IMR-90 (cell line): ENCODE measurements at regions not wholly inside any gene's neighbourhood (a gene's known extent, or its start where the extent isn't known, plus 50 kb on each side); places are given as distances from the start of the nearest gene placed in this dataset.

Experiments used
- ATAC-seq: fragments of 200-7000 bp; cut with Tn5 transposase; 2 replicates; pipeline ENCODE4 v1.9.1; 2020; ENCODE audit warnings: low read depth, mild to moderate bottlenecking, moderate library complexity
- BruUV-seq: library from RNA; stranded (reverse); fragments of 400-500 nt; replicated peaks from 2 replicates; lab custom pipeline; 2021; lab: Mats Ljungman, UMichigan
- CTCF ChIA-PET: fragments of 300-600 bp; formaldehyde crosslinking; extraction: SDS; loops from one replicate; lab custom pipeline; 2021; ENCODE audit warnings: antibody characterized with exemption; lab: Yijun Ruan, JAX
- POLR2A ChIA-PET: fragments of 300-600 bp; sonication (Branson Sonifier 250); formaldehyde crosslinking; loops from one replicate; lab custom pipeline; 2022; ENCODE audit warnings: antibody characterized with exemption; ENCODE audit not compliant: unreplicated experiment; lab: Charles Lee
- DNase-seq: peaks from one replicate; pipeline ENCODE4 v3.0.0; 2013
- H2AFZ ChIP-seq: replicated peaks from 2 replicates; pipeline ENCODE3; 2013; ENCODE audit warnings: low read length, mild to moderate bottlenecking; ENCODE audit not compliant: poor library complexity
- H2AK5ac ChIP-seq: 2 replicates; pipeline ENCODE4 v1.6.1; 2013; ENCODE audit warnings: low read depth, low read length, inconsistent platforms
- H2AK9ac ChIP-seq: replicated peaks from 2 replicates; pipeline ENCODE3; 2013; ENCODE audit warnings: mild to moderate bottlenecking, low read depth, low read length, moderate library complexity; ENCODE audit not compliant: poor library complexity
- H2BK120ac ChIP-seq: 2 replicates; pipeline ENCODE4 v1.6.1; 2013; ENCODE audit warnings: low read depth, low read length, inconsistent platforms
- H2BK15ac ChIP-seq: 3 replicates; pipeline ENCODE4 v1.6.1; 2013; ENCODE audit warnings: low read depth, low read length, inconsistent platforms
- H2BK20ac ChIP-seq: 2 replicates; pipeline ENCODE4 v1.6.1; 2013; ENCODE audit warnings: low read depth, mild to moderate bottlenecking, inconsistent platforms, low read length, moderate library complexity
- H2BK5ac ChIP-seq: 2 replicates; pipeline ENCODE4 v1.6.1; 2013; ENCODE audit warnings: mild to moderate bottlenecking, low read depth, low read length, inconsistent platforms; ENCODE audit not compliant: poor library complexity, severe bottlenecking
- H3K14ac ChIP-seq: replicated peaks from 2 replicates; pipeline ENCODE4 v1.6.1; 2013; ENCODE audit warnings: low read depth, low read length, inconsistent platforms
- H3K18ac ChIP-seq: 2 replicates; pipeline ENCODE4 v1.6.1; 2013; ENCODE audit warnings: low read depth, low read length, control low read depth
- H3K23ac ChIP-seq: 2 replicates; pipeline ENCODE4 v1.6.1; 2013; ENCODE audit warnings: low read depth, low read length, inconsistent platforms
- H3K27ac ChIP-seq: 2 replicates; pipeline ENCODE4 v1.5.1; 2013; ENCODE audit warnings: mild to moderate bottlenecking, control low read depth, low read length; ENCODE audit not compliant: insufficient read depth
- H3K27me3 ChIP-seq: 2 replicates; pipeline ENCODE4 v1.6.1; 2013; ENCODE audit warnings: low read length; ENCODE audit not compliant: control insufficient read depth, insufficient read depth
- H3K36me3 ChIP-seq: 2 replicates; pipeline ENCODE4 v1.6.1; 2013; ENCODE audit warnings: low read length, mixed read lengths; ENCODE audit not compliant: control insufficient read depth, insufficient read depth
- H3K4ac ChIP-seq: 2 replicates; pipeline ENCODE4 v1.6.1; 2013; ENCODE audit warnings: low read depth, low read length, inconsistent platforms
- H3K4me1 ChIP-seq: 2 replicates; pipeline ENCODE4 v1.6.1; 2013; ENCODE audit warnings: low read length, mixed read lengths; ENCODE audit not compliant: control insufficient read depth, insufficient read depth
- H3K4me2 ChIP-seq: 2 replicates; pipeline ENCODE4 v1.6.1; 2013; ENCODE audit warnings: low read depth, mild to moderate bottlenecking, control low read depth, low read length, moderate library complexity
- H3K4me3 ChIP-seq: 2 replicates; pipeline ENCODE4 v1.5.1; 2013; ENCODE audit warnings: low read depth, mild to moderate bottlenecking, control low read depth, low read length, moderate library complexity; ENCODE audit not compliant: insufficient read depth
- H3K56ac ChIP-seq: 2 replicates; pipeline ENCODE4 v1.6.1; 2013; ENCODE audit warnings: low read length, inconsistent platforms; ENCODE audit not compliant: insufficient read depth; ENCODE audit errors: extremely low read depth
- H3K79me1 ChIP-seq, 2 experiments: 2 replicates each; pipeline ENCODE4 v1.6.1; 2013; ENCODE audit warnings: low read length in 2 of 2, inconsistent platforms in 1 of 2, low read depth in 1 of 2
- H3K9ac ChIP-seq: 2 replicates; pipeline ENCODE4 v1.6.1; 2013; ENCODE audit warnings: low read depth, low read length, control low read depth
- H3K9me1 ChIP-seq: 2 replicates; pipeline ENCODE4 v1.6.1; 2013; ENCODE audit warnings: low read length, inconsistent platforms; ENCODE audit not compliant: insufficient read depth
- H3K9me3 ChIP-seq: 2 replicates; pipeline ENCODE4 v1.6.1; 2013; ENCODE audit warnings: low read length; ENCODE audit not compliant: control insufficient read depth, insufficient read depth
- H4K20me1 ChIP-seq: 2 replicates; pipeline ENCODE4 v1.6.1; 2013; ENCODE audit warnings: low read length, inconsistent platforms; ENCODE audit not compliant: insufficient read depth
- H4K5ac ChIP-seq: 2 replicates; pipeline ENCODE4 v1.6.1; 2013; ENCODE audit warnings: mild to moderate bottlenecking, low read depth, low read length, control low read depth
- H4K8ac ChIP-seq, 2 experiments: 2 replicates each; pipeline ENCODE4 v1.6.1; 2013; ENCODE audit warnings: low read depth in 2 of 2, low read length in 2 of 2, control low read depth in 1 of 2, inconsistent platforms in 1 of 2
- H4K91ac ChIP-seq: 2 replicates; pipeline ENCODE4 v1.6.1; 2013; ENCODE audit warnings: low read depth, low read length, inconsistent platforms; ENCODE audit not compliant: insufficient read depth
- BHLHE40 ChIP-seq: fragments of 150-350 bp; IDR thresholded peaks from 2 replicates; pipeline ENCODE4 v1.6.1; 2016; ENCODE audit warnings: mild to moderate bottlenecking, low read depth, low read length
- CTCF ChIP-seq: conservative IDR thresholded peaks from 2 replicates; pipeline ENCODE4 v1.5.1; 2012; ENCODE audit warnings: mild to moderate bottlenecking, low read depth, low read length, improper control_type of control experiment
- ELK1 ChIP-seq: fragments of 150-350 bp; IDR thresholded peaks from 2 replicates; pipeline ENCODE4 v1.6.1; 2016; ENCODE audit warnings: low read depth, mild to moderate bottlenecking, low read length, moderate library complexity, borderline replicate concordance
- MAZ ChIP-seq: IDR thresholded peaks from 2 replicates; pipeline ENCODE4 v1.6.1; 2012; ENCODE audit warnings: low read depth, mild to moderate bottlenecking, low read length, improper control_type of control experiment, moderate library complexity, borderline replicate concordance
- MXI1 ChIP-seq: IDR thresholded peaks from 2 replicates; pipeline ENCODE4 v1.6.1; 2012; ENCODE audit warnings: low read depth, mild to moderate bottlenecking, low read length, moderate library complexity, borderline replicate concordance
- NFE2L2 ChIP-seq: fragments of 150-350 bp; IDR thresholded peaks from 2 replicates; pipeline ENCODE4 v1.6.1; 2016; ENCODE audit warnings: low read depth, mild to moderate bottlenecking, low read length
- RAD21 ChIP-seq: IDR thresholded peaks from 2 replicates; pipeline ENCODE4 v1.6.1; 2012; ENCODE audit warnings: low read length, improper control_type of control experiment
- RCOR1 ChIP-seq: IDR thresholded peaks from 2 replicates; pipeline ENCODE4 v1.6.1; 2012; ENCODE audit warnings: mild to moderate bottlenecking, low read length, improper control_type of control experiment; ENCODE audit not compliant: insufficient replicate concordance
- RFX5 ChIP-seq: IDR thresholded peaks from 2 replicates; pipeline ENCODE4 v1.8.0; 2012; ENCODE audit warnings: low read depth, mild to moderate bottlenecking, low read length, moderate library complexity
- WGBS, 2 experiments: methylation state at CpG; one replicate each; pipeline versions ENCODE4 v1.1.5 to v1.1.7; 2013; ENCODE audit warnings: missing lambda C conversion rate in 2 of 2; ENCODE audit not compliant: insufficient read length in 1 of 2; ENCODE audit errors: extremely low coverage in 2 of 2; 5-methylcytosine and 5-hydroxymethylcytosine counted together
- dilution Hi-C: fragments of 300-500 bp; cut with HindIII; formaldehyde crosslinking; loops from one replicate; pipeline ENCODE4 v1.14.3; 2018; ENCODE audit warnings: low sequenced_read_pairs; ENCODE audit not compliant: unreplicated experiment
- in situ Hi-C: fragments of 300-500 bp; cut with MboI; formaldehyde crosslinking; loops from 3 replicates; pipeline ENCODE4 v1.14.3; 2019; ENCODE audit warnings: low sequenced_read_pairs, inconsistent platforms, mixed read lengths
- intact Hi-C: fragments of 100-400 bp; cut with micrococcal nuclease; formaldehyde crosslinking; loops from 2 replicates; pipeline ENCODE4 v1.10.0; 2022

GRCh38 chr15:39296955-39297354, 283.9 kb upstream of the THBS1 start:
- DNase-seq (no peak), ATAC-seq (no peak)
- H3K79me1 ChIP-seq = peaks cover 0 to 8% of the 10 kb centered on the region in 2 experiments; a peak in 1 of 4 replicates
- peak overlapping the region; percentile 21; the same call in 1 of the 2 replicates for H3K18ac ChIP-seq
- 0 out of 3 replicates have a peak overlapping the region, but pooled peaks have one; percentile 62 for H2BK15ac ChIP-seq
- no peak overlapping the region for H3K4me2 ChIP-seq
- H3K4ac ChIP-seq = peak overlapping the region; percentile 40; the same call in 1 of the 2 replicates
- H4K20me1 ChIP-seq = no peaks in the 10 kb centered on the region
- BruUV-seq = no TSS peak
- peaks cover 11% of the 10 kb centered on the region for H3K4me1 ChIP-seq
- ChIA-PET POLR2A (no interaction called here), CTCF (no interaction called here)
- peaks cover 2% of the 10 kb centered on the region; the same call in 1 of the 2 replicates for H3K9me3 ChIP-seq
- H2AK5ac ChIP-seq = no peak overlapping the region
- no peak overlapping the region for H4K8ac ChIP-seq
- no peak overlapping the region for H3K4me3 ChIP-seq
- H2BK5ac ChIP-seq = no peak overlapping the region
- H3K23ac ChIP-seq = no peak overlapping the region
- H4K91ac ChIP-seq = no peak overlapping the region
- peaks cover 6% of the 10 kb centered on the region for H3K9me1 ChIP-seq
- no peak overlapping the region for H3K9ac ChIP-seq
- in situ Hi-C loops = no loop called here
- TF ChIP-seq RAD21 (no peak), ELK1 (no peak), MXI1 (no peak), CTCF (no peak), NFE2L2 (no peak), BHLHE40 (no peak), MAZ (no peak), RCOR1 (no peak), RFX5 (no peak)
- intact Hi-C loops = no loop called here
- no peak overlapping the region for H2AFZ ChIP-seq
- H3K14ac ChIP-seq = peak overlapping the region; percentile 27; the same call in 1 of the 2 replicates
- no peaks in the 10 kb centered on the region for H3K27me3 ChIP-seq
- no CpG with 5 or more reads among the region's 1 CpG for WGBS, 2 experiments
- H3K27ac ChIP-seq = no peak overlapping the region
- dilution Hi-C loops = no loop called here
- no peak overlapping the region for H3K56ac ChIP-seq
- H3K36me3 ChIP-seq = no peaks in the 10 kb centered on the region
- H2BK120ac ChIP-seq = no peak overlapping the region; the same call in 1 of the 2 replicates
- no peak overlapping the region; the same call in 1 of the 2 replicates for H2BK20ac ChIP-seq
- peak overlapping the region; percentile 43; the same call in 1 of the 2 replicates for H4K5ac ChIP-seq
- H2AK9ac ChIP-seq = no peak overlapping the region
